Gastroesophageal sphincter (tissue), 4 donors: ENCODE measurements at regions not wholly inside any gene's neighbourhood (a gene's known extent, or its start where the extent isn't known, plus 50 kb on each side); places are given as distances from the start of the nearest gene placed in this dataset.

Source experiments
- ATAC-seq: fragments of 150-250 bp; one replicate; pipeline ENCODE4 v1.9.1; 2016; ENCODE audit warnings: mild to moderate bottlenecking, moderate library complexity
- H3K27ac ChIP-seq, 4 donors: fragments of 200-600 bp; sonication (generic) in 3 of 4; 1 replicate in 3 of 4; 2 replicates in 1 of 4; pipeline ENCODE4 v1.5.1; 2016 to 2019
- H3K27me3 ChIP-seq: fragments of 200-600 bp; sonication (generic); one replicate; pipeline ENCODE4 v1.5.1; 2019
- H3K36me3 ChIP-seq, 2 donors: fragments of 200-600 bp; sonication (generic); one replicate each; pipeline ENCODE4 v1.5.1; 2019; ENCODE audit warnings: control low read depth in 1 of 2
- H3K4me1 ChIP-seq, 3 donors: fragments of 200-600 bp; sonication (generic); 1 replicate in 2 of 3; 2 replicates in 1 of 3; pipeline ENCODE4 v1.5.1; 2016 to 2019; ENCODE audit warnings: control low read depth in 2 of 3
- H3K4me3 ChIP-seq, 2 donors: fragments of 200-600 bp; sonication (generic); one replicate each; pipeline ENCODE4 v1.5.1; 2019; ENCODE audit warnings: mild to moderate bottlenecking in 1 of 2, moderate library complexity in 1 of 2
- H3K9me3 ChIP-seq, 3 donors: fragments of 200-600 bp; sonication (generic); one replicate each; pipeline ENCODE4 v1.5.1; 2017 to 2019; ENCODE audit warnings: control low read depth in 2 of 3
- EP300 ChIP-seq: sonication (generic); formaldehyde crosslinking; IDR thresholded peaks from one replicate; pipeline ENCODE4 v1.6.1; 2017; ENCODE audit warnings: antibody characterized with exemption, mild to moderate bottlenecking
- POLR2A ChIP-seq, 2 donors: fragments of 450-650 bp; IDR thresholded peaks; one replicate each; pipeline ENCODE4 v1.6.1; 2017; ENCODE audit warnings: antibody characterized with exemption in 2 of 2, mild to moderate bottlenecking in 2 of 2, moderate library complexity in 1 of 2
- POLR2AphosphoS5 ChIP-seq: sonication (generic); formaldehyde crosslinking; IDR thresholded peaks from one replicate; pipeline ENCODE4 v1.6.1; 2017; ENCODE audit warnings: antibody characterized with exemption
- WGBS, 2 donors: methylation state at CpG; one replicate each; pipeline ENCODE4 v1.1.5; 2018; ENCODE audit warnings: low coverage in 1 of 2; 5-methylcytosine and 5-hydroxymethylcytosine counted together
- TF ChIP-seq, protein P1 (sequence below), 4 experiments: fragments of 200-600 bp in 2 of 4; fragments of 450-650 bp in 2 of 4; sonication (generic) in 1 of 4; IDR thresholded peaks; one replicate each; pipeline ENCODE4 v1.5.1; 2017 to 2019; ENCODE audit warnings: antibody characterized with exemption in 4 of 4, mild to moderate bottlenecking in 2 of 4, moderate library complexity in 2 of 4

DNA sequence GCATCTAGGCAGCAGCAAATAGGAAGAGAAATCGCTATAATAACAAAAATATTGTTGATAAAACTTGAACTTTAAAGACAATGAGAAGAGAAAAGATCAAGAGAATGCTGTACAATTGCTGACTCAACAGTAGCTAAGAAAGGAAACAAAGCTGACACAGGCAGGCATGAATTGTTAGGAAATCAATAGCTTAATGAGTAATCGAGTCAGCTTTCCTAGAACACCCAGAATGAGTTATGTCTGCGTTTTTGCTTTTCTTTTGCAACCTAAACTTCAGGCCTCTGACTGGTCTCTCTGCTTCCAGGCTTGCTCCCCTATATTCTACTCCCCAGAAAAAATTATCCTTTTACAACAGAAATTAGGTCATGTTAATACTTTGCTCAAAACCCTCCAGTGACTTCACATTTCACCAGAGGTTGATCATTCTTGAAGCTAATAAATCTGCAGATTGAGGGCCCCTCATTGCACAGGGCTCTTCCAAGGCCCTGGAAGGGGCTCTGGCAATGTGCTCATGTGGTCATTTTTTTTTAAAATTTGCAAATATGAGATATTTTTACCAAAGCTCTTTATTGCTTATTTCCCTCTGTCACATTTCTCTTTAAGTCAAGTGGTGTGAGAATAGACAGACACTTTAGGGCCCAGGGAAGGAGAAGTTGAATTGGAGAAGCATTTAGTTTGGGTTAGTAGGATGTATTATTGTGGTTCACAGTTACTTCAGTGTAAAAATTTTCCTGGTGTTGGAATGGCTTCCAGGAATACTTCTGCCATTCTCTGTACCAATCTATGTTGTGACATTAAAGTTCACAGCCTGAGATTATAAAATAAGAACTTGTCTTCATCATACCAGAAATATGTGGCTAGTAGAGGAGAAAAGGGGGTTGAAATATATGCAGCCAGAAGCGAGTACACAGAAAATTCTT lies 116.3 kb downstream of the TMCO5A start:
- no peaks in the 10 kb centered on the region for H3K4me1 ChIP-seq
- no peaks in the 10 kb centered on the region for H3K27me3 ChIP-seq
- peak; percentile 9 for TF ChIP-seq POLR2AphosphoS5
- TF ChIP-seq, protein P1, sequence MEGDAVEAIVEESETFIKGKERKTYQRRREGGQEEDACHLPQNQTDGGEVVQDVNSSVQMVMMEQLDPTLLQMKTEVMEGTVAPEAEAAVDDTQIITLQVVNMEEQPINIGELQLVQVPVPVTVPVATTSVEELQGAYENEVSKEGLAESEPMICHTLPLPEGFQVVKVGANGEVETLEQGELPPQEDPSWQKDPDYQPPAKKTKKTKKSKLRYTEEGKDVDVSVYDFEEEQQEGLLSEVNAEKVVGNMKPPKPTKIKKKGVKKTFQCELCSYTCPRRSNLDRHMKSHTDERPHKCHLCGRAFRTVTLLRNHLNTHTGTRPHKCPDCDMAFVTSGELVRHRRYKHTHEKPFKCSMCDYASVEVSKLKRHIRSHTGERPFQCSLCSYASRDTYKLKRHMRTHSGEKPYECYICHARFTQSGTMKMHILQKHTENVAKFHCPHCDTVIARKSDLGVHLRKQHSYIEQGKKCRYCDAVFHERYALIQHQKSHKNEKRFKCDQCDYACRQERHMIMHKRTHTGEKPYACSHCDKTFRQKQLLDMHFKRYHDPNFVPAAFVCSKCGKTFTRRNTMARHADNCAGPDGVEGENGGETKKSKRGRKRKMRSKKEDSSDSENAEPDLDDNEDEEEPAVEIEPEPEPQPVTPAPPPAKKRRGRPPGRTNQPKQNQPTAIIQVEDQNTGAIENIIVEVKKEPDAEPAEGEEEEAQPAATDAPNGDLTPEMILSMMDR (IDR thresholded peaks at IDR 0.05), result no peak
- ATAC-seq, result peak; percentile 28
- no peak overlapping the region for H3K27ac ChIP-seq
- no peaks in the 10 kb centered on the region for H3K9me3 ChIP-seq
- H3K4me3 ChIP-seq, result no peak overlapping the region
- 66 to 77% methylated on average over 4 of the region's 4 CpGs for WGBS, 2 donors
- no peaks in the 10 kb centered on the region for H3K36me3 ChIP-seq

DNA sequence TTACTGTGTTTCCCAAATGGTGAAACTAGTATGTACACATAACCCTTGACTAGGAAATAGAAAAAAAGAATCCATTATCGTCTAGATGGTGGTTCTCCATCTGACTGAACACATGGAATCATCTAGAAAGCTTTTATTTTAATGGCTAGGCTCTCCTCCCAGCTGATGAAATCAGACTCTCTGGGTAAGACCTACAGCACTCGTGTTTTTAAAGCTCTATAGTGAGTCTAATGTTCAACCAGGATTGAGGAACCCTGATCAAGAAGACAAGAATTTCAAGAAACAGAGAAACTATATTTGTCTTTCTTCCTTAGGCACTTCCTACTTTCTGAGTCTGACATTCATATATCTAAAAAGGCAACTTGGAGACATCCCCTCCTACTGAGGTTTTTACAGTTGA lies 118.8 kb downstream of the TMCO5A start:
- 67 to 93% methylated on average over 2 of the region's 2 CpGs for WGBS, 2 donors
- ATAC-seq, result no peak
- H3K36me3 ChIP-seq, result no peaks in the 10 kb centered on the region
- no peak for TF ChIP-seq POLR2AphosphoS5
- TF ChIP-seq POLR2A (IDR thresholded peaks at IDR 0.05), result no peak
- TF ChIP-seq, protein P1 (IDR thresholded peaks at IDR 0.05), result no peak
- TF ChIP-seq EP300, result no peak
- H3K9me3 ChIP-seq, result no peaks in the 10 kb centered on the region
- no peaks in the 10 kb centered on the region for H3K27me3 ChIP-seq
- H3K27ac ChIP-seq, result no peak overlapping the region
- H3K4me3 ChIP-seq, result no peak overlapping the region
- H3K4me1 ChIP-seq, result no peaks in the 10 kb centered on the region

DNA sequence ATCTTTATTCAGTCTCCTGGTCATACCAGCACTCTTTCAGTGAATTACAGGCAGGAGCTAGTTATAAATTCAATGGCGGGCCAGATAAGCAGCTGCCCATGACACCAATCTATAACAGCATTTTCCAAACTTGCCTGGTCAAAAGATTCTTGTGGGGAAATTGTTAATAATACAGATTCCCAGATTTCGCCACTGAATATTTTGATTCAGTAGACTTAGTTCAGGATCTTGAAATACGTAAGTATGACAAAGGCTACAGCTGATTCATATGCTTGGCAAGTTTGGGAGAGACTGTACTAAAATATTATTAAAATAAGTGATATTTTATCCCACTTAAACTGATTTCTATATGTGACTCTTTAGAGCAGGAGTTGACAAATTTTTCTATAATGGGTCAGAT lies 119.3 kb downstream of the TMCO5A start:
- 91 to 100% methylated on average over 3 of the region's 3 CpGs for WGBS, 2 donors
- Histone ChIP-seq H3K4me1 (no peaks in the 10 kb centered on the region), H3K36me3 (no peaks in the 10 kb centered on the region), H3K4me3 (no peak overlapping the region), H3K9me3 (no peaks in the 10 kb centered on the region), H3K27me3 (no peaks in the 10 kb centered on the region), H3K27ac (no peak overlapping the region)
- no peak for TF ChIP-seq POLR2AphosphoS5
- TF ChIP-seq, protein P1 (IDR thresholded peaks at IDR 0.05), result no peak
- no peak for TF ChIP-seq EP300
- TF ChIP-seq POLR2A (IDR thresholded peaks at IDR 0.05), result no peak
- no peak for ATAC-seq

DNA sequence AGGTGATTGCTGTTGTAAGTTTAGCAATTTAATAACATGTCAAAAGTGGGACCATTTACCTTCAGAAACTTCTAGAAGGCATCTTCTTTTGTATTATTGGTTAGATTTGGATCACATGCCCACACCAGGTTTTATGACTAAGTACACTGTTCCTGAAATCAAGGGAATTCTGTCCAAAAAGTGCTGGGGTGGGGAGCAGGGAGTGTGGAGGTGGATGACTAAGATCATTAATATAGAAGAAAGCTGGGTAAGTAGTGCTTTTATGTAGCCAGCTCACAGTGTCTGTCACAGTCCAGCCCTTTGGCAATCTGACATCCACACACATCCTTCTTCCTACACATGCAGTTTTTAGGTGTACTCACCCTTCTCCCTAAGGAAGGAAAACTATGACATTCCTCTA lies 120.0 kb downstream of the TMCO5A start:
- Histone ChIP-seq H3K9me3 (no peaks in the 10 kb centered on the region), H3K4me1 (no peaks in the 10 kb centered on the region), H3K36me3 (no peaks in the 10 kb centered on the region), H3K27ac (no peak overlapping the region), H3K4me3 (no peak overlapping the region), H3K27me3 (no peaks in the 10 kb centered on the region)
- no peak for ATAC-seq
- TF ChIP-seq POLR2AphosphoS5 (no peak), EP300 (no peak), POLR2A (IDR thresholded peaks at IDR 0.05) (no peak)
- TF ChIP-seq, protein P1 (IDR thresholded peaks at IDR 0.05), result no peak

DNA sequence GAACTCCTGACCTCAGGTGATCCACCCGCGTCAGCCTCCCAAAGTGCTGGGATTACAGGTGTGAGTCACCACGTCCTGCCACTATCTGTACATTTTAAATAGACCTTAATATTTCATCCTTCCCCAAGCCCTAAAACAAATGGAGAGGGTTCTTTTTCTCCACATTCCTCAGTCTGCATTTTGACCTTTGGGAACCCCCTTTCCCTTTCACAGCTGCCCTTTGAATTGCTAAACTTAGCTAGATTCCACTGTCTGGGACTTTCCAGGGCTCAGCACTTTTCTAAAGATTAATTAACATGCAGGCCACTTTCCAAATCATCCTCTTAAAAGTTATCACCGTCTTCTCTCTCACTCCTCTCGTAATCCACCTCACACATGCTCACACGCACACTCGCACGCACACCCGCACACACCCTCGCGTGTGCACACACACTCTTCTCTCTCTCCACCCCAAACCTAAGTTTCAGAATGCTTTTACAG lies 124.2 kb downstream of the TMCO5A start:
- H3K27ac ChIP-seq, result no peak overlapping the region
- no peaks in the 10 kb centered on the region for H3K4me1 ChIP-seq
- no peak for ATAC-seq
- no peaks in the 10 kb centered on the region for H3K9me3 ChIP-seq
- TF ChIP-seq, protein P1 (IDR thresholded peaks at IDR 0.05), result no peak
- TF ChIP-seq EP300, result no peak
- no peak for TF ChIP-seq POLR2A (IDR thresholded peaks at IDR 0.05)
- TF ChIP-seq POLR2AphosphoS5, result no peak
- no peak overlapping the region for H3K4me3 ChIP-seq
- 47 to 49% methylated on average over 10 to 11 of the region's 11 CpGs for WGBS, 2 donors
- no peaks in the 10 kb centered on the region for H3K36me3 ChIP-seq
- no peaks in the 10 kb centered on the region for H3K27me3 ChIP-seq
